ENCODE measurements at regions not wholly inside any gene's neighbourhood (a gene's known extent, or its start where the extent isn't known, plus 50 kb on each side); places are given as distances from the start of the nearest gene placed in this dataset.

GRCh38 chr15:29998033-29998432 is 84.7 kb upstream of the GOLGA8J start:
- no peak overlapping the region for H3K27ac ChIP-seq
- WGBS, 2 donors: 39 to 61% methylated on average over 2 of the region's 2 CpGs
- no peaks in the 10 kb centered on the region for H3K27me3 ChIP-seq
- no peaks in the 10 kb centered on the region for H3K36me3 ChIP-seq
- H3K9me3 ChIP-seq: no peaks in the 10 kb centered on the region
- no peak for TF ChIP-seq POLR2A (IDR thresholded peaks at IDR 0.05)
- TF ChIP-seq, protein P1, sequence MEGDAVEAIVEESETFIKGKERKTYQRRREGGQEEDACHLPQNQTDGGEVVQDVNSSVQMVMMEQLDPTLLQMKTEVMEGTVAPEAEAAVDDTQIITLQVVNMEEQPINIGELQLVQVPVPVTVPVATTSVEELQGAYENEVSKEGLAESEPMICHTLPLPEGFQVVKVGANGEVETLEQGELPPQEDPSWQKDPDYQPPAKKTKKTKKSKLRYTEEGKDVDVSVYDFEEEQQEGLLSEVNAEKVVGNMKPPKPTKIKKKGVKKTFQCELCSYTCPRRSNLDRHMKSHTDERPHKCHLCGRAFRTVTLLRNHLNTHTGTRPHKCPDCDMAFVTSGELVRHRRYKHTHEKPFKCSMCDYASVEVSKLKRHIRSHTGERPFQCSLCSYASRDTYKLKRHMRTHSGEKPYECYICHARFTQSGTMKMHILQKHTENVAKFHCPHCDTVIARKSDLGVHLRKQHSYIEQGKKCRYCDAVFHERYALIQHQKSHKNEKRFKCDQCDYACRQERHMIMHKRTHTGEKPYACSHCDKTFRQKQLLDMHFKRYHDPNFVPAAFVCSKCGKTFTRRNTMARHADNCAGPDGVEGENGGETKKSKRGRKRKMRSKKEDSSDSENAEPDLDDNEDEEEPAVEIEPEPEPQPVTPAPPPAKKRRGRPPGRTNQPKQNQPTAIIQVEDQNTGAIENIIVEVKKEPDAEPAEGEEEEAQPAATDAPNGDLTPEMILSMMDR (IDR thresholded peaks at IDR 0.05): no peak
- H3K4me3 ChIP-seq: no peak overlapping the region
- intact Hi-C loops (cut with DNase I): no loop called here
- no peaks in the 10 kb centered on the region for H3K4me1 ChIP-seq
- DNase-seq: no peak

DNA sequence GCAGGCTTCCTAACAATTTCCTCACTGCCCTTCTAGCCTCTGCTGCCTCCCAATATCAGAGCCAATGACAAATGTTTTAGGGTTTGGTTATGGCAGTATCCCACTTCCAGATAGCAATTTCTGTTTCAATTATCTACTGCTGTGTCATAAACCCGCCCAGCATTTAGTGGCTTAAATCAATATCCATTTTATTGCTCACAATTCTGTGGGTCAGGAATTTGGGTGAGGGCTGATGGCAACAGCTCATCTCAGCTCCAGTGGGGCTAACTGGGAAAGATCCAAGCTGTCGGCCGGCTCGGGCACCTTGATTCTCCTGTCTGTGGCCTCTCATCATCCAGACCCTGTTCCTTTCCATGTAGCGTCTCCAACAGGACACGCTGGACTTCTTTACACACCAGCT is 85.3 kb upstream of the GOLGA8J start:
- H3K27me3 ChIP-seq: no peaks in the 10 kb centered on the region
- 81 to 96% methylated on average over 3 to 5 of the region's 6 CpGs for whole genome bisulfite sequencing, 2 donors

GRCh38 chr15:29994284-29994683 is 88.5 kb upstream of the GOLGA8J start:
- Histone ChIP-seq H3K9me3 (no peaks in the 10 kb centered on the region), H3K4me1 (no peaks in the 10 kb centered on the region), H3K4me3 (no peak overlapping the region), H3K27me3 (no peaks in the 10 kb centered on the region), H3K27ac (no peak overlapping the region), H3K36me3 (no peaks in the 10 kb centered on the region)
- TF ChIP-seq POLR2A (IDR thresholded peaks at IDR 0.05): no peak
- TF ChIP-seq, protein P1 (IDR thresholded peaks at IDR 0.05): no peak
- intact Hi-C loops (cut with DNase I): no loop called here
- DNase-seq: no peak
- 85% methylated on average over 5 of the region's 5 CpGs for WGBS, 2 donors

More for the DNA sequence above, 85.3 kb upstream of the GOLGA8J start:
- intact Hi-C loops (cut with DNase I): no loop called here
- no peaks in the 10 kb centered on the region for H3K4me1 ChIP-seq
- no peak overlapping the region for H3K27ac ChIP-seq
- no peaks in the 10 kb centered on the region for H3K9me3 ChIP-seq
- H3K36me3 ChIP-seq: no peaks in the 10 kb centered on the region
- no peak for TF ChIP-seq POLR2A (IDR thresholded peaks at IDR 0.05)
- TF ChIP-seq, protein P1 (IDR thresholded peaks at IDR 0.05): no peak
- no peak overlapping the region for H3K4me3 ChIP-seq
- no peak for DNase-seq

DNA sequence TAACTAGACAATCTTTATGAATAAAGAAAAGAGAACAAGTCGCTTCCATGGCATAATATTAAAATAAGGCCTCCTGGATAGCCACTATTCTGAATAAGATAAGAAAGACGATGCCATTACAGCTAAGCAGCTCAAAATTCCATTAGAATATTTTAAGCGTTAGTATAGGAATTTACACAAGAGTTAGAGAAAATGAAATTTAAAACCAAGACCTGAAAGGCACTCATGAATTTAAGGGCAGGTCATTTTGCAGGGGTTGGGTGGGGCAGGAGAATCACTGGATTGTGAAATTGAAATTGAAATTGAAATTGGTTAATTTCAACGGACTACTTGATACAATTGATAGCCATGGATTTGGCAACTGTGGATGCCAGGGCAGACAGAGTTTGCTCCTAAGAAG is 91.8 kb upstream of the GOLGA8J start:
- intact Hi-C loops (cut with DNase I): no loop called here
- WGBS, 2 donors: 67 to 71% methylated on average over 4 of the region's 4 CpGs

GRCh38 chr15:29990035-29990434 is 92.7 kb upstream of the GOLGA8J start:
- TF ChIP-seq POLR2A (IDR thresholded peaks at IDR 0.05): no peak
- TF ChIP-seq, protein P1 (IDR thresholded peaks at IDR 0.05): no peak
- Histone ChIP-seq H3K4me3 (no peak overlapping the region), H3K9me3 (no peaks in the 10 kb centered on the region), H3K27ac (no peak overlapping the region), H3K4me1 (no peaks in the 10 kb centered on the region), H3K27me3 (peaks cover 0 to 6% (median 0%) of the 10 kb centered on the region in 4 donors), H3K36me3 (no peaks in the 10 kb centered on the region)
- DNase-seq: no peak
- 43 to 46% methylated on average over 2 of the region's 2 CpGs for WGBS, 2 donors
- intact Hi-C loops (cut with DNase I): no loop called here

More for the DNA sequence above, 91.8 kb upstream of the GOLGA8J start:
- Histone ChIP-seq H3K36me3 (no peaks in the 10 kb centered on the region), H3K27ac (no peak overlapping the region), H3K27me3 (no peaks in the 10 kb centered on the region), H3K4me3 (no peak overlapping the region), H3K4me1 (no peaks in the 10 kb centered on the region), H3K9me3 (no peaks in the 10 kb centered on the region)
- no peak for DNase-seq
- TF ChIP-seq, protein P1 (IDR thresholded peaks at IDR 0.05): no peak

Measured in esophagus squamous epithelium (tissue), 5 donors.